Fibroblast of skin of abdomen (primary cell): ENCODE measurements at regions not wholly inside any gene's neighbourhood (a gene's known extent, or its start where the extent isn't known, plus 50 kb on each side); places are given as distances from the start of the nearest gene placed in this dataset.
"Not testable (repeated sequence)": the region's sequence is repeated elsewhere in the genome, so short reads cannot be mapped to it uniquely, and the experiment has no call there.

Experiments
- DNase-seq: peaks from one replicate; pipeline ENCODE4 v3.0.0-alpha.2; 2013

GRCh38 chrX:9271789-9272525 lies 192.9 kb upstream of the TBL1X start:
- peak; percentile 84 for DNase-seq

- DNase-seq, result no peak
Observed at GRCh38 chrX:9273744-9274143, 191.1 kb upstream of the TBL1X start.

GRCh38 chrX:9278475-9279233 lies 186.2 kb upstream of the TBL1X start:
- DNase-seq, result peak; percentile 10

GRCh38 chrX:9279234-9279544 lies 185.7 kb upstream of the TBL1X start:
- no peak for DNase-seq

GRCh38 chrX:9280831-9281230 lies 184.0 kb upstream of the TBL1X start:
- DNase-seq, result no peak

GRCh38 chrX:9282325-9282724 lies 182.5 kb upstream of the TBL1X start:
- DNase-seq, result no peak

- no peak for DNase-seq
Observed at GRCh38 chrX:9285342-9285771, 179.5 kb upstream of the TBL1X start.

- DNase-seq, result no peak
Observed at GRCh38 chrX:9286234-9286633, 178.6 kb upstream of the TBL1X start.

GRCh38 chrX:9291629-9292028 lies 173.2 kb upstream of the TBL1X start:
- no peak for DNase-seq

- DNase-seq, result no peak
Observed at GRCh38 chrX:9293051-9293496, 171.8 kb upstream of the TBL1X start.

- DNase-seq, result no peak
Observed at GRCh38 chrX:9293903-9294302, 171.0 kb upstream of the TBL1X start.

- no peak for DNase-seq
Observed at GRCh38 chrX:9295551-9295950, 169.3 kb upstream of the TBL1X start.

- DNase-seq, result no peak
Observed at GRCh38 chrX:9298221-9298620, 166.6 kb upstream of the TBL1X start.

- DNase-seq, result not testable (repeated sequence)
Observed at GRCh38 chrX:9299681-9300080, 165.2 kb upstream of the TBL1X start.

- no peak for DNase-seq
Observed at GRCh38 chrX:9301836-9302235, 163.0 kb upstream of the TBL1X start.

- DNase-seq, result no peak
Observed at GRCh38 chrX:9302381-9302780, 162.5 kb upstream of the TBL1X start.

GRCh38 chrX:9308426-9308825 lies 156.4 kb upstream of the TBL1X start:
- DNase-seq, result no peak

- DNase-seq, result peak; percentile 58
Observed at GRCh38 chrX:9310616-9311015, 154.2 kb upstream of the TBL1X start.

GRCh38 chrX:9311421-9312160 lies 153.3 kb upstream of the TBL1X start:
- peak; percentile 55 for DNase-seq

- DNase-seq, result no peak
Observed at GRCh38 chrX:9312922-9313867, 151.7 kb upstream of the TBL1X start.

GRCh38 chrX:9315086-9315485 lies 149.8 kb upstream of the TBL1X start:
- DNase-seq, result no peak

- no peak for DNase-seq
Observed at GRCh38 chrX:9316096-9316495, 148.8 kb upstream of the TBL1X start.
